ENCODE measurements at regions not wholly inside any gene's neighbourhood (a gene's known extent, or its start where the extent isn't known, plus 50 kb on each side); places are given as distances from the start of the nearest gene placed in this dataset.

DNA sequence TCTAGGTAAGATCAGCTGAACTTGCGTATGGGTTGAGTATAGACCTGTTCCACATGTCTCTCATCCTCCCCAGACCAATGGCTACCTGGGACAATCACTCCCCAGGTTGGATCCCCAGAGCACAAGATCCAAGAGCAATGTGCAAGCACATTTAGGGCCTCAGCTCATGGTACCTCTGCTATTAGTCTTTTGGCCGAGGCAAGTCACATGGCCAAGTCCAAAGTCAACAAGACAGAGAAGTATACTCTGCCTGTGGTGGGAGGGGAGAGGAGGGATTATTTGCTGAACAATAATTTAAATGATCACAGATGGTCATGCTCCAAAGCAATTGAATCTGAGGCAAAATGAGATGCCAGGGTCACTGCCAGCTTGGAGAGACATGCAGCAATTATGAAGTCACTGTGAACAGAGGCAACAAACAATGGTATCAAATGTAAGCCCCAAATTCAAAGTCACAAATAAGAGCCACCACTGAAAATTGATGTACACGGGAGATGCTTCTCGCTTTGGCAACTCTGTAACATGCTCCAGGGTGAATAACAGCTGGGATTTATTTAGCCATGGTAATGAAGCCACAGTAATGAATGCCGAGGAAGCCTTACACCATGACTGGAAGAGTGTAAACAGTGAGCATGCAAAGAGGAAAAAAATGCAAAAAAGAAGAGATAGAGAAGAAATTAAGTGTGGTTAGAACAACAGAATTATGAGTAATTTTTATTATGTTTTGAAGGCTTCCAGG is 149.1 kb downstream of the ZNF281 start:
- no peak for TF ChIP-seq EP300 (IDR thresholded peaks at IDR 0.05)
- TF ChIP-seq, protein P1, sequence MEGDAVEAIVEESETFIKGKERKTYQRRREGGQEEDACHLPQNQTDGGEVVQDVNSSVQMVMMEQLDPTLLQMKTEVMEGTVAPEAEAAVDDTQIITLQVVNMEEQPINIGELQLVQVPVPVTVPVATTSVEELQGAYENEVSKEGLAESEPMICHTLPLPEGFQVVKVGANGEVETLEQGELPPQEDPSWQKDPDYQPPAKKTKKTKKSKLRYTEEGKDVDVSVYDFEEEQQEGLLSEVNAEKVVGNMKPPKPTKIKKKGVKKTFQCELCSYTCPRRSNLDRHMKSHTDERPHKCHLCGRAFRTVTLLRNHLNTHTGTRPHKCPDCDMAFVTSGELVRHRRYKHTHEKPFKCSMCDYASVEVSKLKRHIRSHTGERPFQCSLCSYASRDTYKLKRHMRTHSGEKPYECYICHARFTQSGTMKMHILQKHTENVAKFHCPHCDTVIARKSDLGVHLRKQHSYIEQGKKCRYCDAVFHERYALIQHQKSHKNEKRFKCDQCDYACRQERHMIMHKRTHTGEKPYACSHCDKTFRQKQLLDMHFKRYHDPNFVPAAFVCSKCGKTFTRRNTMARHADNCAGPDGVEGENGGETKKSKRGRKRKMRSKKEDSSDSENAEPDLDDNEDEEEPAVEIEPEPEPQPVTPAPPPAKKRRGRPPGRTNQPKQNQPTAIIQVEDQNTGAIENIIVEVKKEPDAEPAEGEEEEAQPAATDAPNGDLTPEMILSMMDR (IDR thresholded peaks at IDR 0.05) = no peak
- no peak for TF ChIP-seq POLR2A (IDR thresholded peaks at IDR 0.05)
